Activated CD8-positive, alpha-beta T cell treated with anti-CD3 and anti-CD28 coated beads, Interleukin-2, amount 10 ng/mL, durations not matched to agents 7 days and 5 days (primary cell): ENCODE measurements at regions not wholly inside any gene's neighbourhood (a gene's known extent, or its start where the extent isn't known, plus 50 kb on each side); places are given as distances from the start of the nearest gene placed in this dataset.
"Not testable (repeated sequence)": the region's sequence is repeated elsewhere in the genome, so short reads cannot be mapped to it uniquely, and the experiment has no call there.

Source experiments
- ATAC-seq: fragments of 150-1000 bp; cut with Tn5 transposase; one replicate; pipeline ENCODE4 v1.10.0; 2021; ENCODE audit warnings: moderate library complexity
- CTCF ChIA-PET: fragments of 350-600 bp; sonication (Branson Sonifier 250); formaldehyde crosslinking; loops from one replicate; lab custom pipeline; 2021; ENCODE audit warnings: antibody characterized with exemption; lab: Charles Lee
- POLR2A ChIA-PET: fragments of 350-600 bp; sonication (Branson Sonifier 250); formaldehyde crosslinking; loops from one replicate; lab custom pipeline; 2021; ENCODE audit warnings: antibody characterized with exemption; lab: Charles Lee
- DNase-seq: peaks from one replicate; pipeline ENCODE4 v3.0.0-alpha.2; 2020
- H3K27ac Mint-ChIP-seq: one replicate; pipeline ENCODE4 v1.8.0; 2021; ENCODE audit warnings: mild to moderate bottlenecking, mixed read lengths
- H3K27me3 Mint-ChIP-seq: one replicate; pipeline ENCODE4 v1.8.0; 2021; ENCODE audit warnings: low read depth, mixed read lengths
- H3K36me3 Mint-ChIP-seq: one replicate; pipeline ENCODE4 v1.8.0; 2021; ENCODE audit warnings: low read depth, mixed read lengths
- H3K4me1 Mint-ChIP-seq: one replicate; pipeline ENCODE4 v1.8.0; 2021; ENCODE audit warnings: low read depth, mixed read lengths
- H3K4me3 Mint-ChIP-seq: one replicate; pipeline ENCODE4 v1.8.0; 2021; ENCODE audit warnings: mild to moderate bottlenecking, mixed read lengths
- H3K9me3 Mint-ChIP-seq: one replicate; pipeline ENCODE4 v1.8.0; 2022; ENCODE audit warnings: mixed read lengths; ENCODE audit not compliant: insufficient read depth

DNA sequence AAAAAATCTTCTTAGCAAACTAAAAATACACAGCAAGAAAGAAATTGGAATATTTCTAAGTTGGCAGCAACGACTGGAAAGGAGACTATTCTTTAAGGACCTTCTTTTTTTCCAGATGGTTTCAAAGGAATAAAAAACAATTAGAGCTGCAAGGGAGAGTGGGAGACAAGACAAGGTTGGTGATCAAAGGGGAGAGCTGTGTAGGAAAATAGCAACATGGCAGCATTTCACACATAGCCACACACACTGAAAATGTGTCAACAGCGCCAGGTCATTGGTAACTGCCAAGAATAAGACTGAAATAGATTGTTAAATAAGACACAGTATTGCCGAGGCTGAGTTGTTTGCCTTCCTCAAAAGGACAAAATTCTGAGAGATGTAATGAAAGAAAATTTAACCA lies 88.1 kb upstream of the TLE1 start:
- no peaks in the 10 kb centered on the region for H3K4me1 Mint-ChIP-seq
- H3K9me3 Mint-ChIP-seq, result no peaks in the 10 kb centered on the region
- ChIA-PET CTCF (no interaction called here), POLR2A (no interaction called here)
- no peak for DNase-seq
- H3K4me3 Mint-ChIP-seq, result no peak overlapping the region
- no peak overlapping the region for H3K27ac Mint-ChIP-seq
- no peaks in the 10 kb centered on the region for H3K36me3 Mint-ChIP-seq
- no peak for ATAC-seq
- no peaks in the 10 kb centered on the region for H3K27me3 Mint-ChIP-seq

DNA sequence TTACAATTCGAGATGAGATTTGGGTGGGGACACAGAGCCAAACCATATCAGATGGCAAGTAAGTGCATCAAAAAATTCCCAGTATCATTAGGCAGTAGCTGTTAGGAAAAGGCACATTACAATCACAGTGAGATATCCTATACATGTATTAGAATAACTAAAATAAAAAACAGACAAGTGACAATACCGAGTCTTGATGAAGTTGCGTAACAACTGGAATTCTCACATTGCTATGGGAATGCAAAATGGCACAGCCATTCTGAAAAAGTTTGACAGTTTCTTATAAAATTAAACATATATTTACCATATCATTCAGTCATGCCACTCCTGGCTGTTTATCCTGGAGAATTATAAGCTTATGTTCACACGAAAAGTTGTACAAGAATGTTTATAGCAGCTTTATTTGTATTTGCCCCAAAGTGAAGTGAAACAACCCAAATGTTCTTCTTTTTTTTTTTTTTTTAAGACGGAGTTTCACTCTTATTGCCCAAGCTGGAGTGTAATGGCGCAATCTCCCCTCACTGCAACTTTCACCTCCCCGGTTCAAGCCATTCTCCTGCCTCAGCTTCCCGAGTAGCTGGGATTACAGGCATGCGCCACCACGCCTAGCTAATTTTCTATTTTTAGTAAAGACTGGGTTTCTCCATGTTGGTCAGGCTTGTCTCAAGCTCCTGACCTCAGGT lies 93.1 kb upstream of the TLE1 start:
- POLR2A ChIA-PET, result no interaction called here
- H3K9me3 Mint-ChIP-seq, result no peaks in the 10 kb centered on the region
- no peak for ATAC-seq
- no peaks in the 10 kb centered on the region for H3K36me3 Mint-ChIP-seq
- no peaks in the 10 kb centered on the region for H3K27me3 Mint-ChIP-seq
- CTCF ChIA-PET, result no interaction called here
- no peaks in the 10 kb centered on the region for H3K4me1 Mint-ChIP-seq
- no peak overlapping the region for H3K27ac Mint-ChIP-seq
- no peak overlapping the region for H3K4me3 Mint-ChIP-seq
- no peak for DNase-seq

DNA sequence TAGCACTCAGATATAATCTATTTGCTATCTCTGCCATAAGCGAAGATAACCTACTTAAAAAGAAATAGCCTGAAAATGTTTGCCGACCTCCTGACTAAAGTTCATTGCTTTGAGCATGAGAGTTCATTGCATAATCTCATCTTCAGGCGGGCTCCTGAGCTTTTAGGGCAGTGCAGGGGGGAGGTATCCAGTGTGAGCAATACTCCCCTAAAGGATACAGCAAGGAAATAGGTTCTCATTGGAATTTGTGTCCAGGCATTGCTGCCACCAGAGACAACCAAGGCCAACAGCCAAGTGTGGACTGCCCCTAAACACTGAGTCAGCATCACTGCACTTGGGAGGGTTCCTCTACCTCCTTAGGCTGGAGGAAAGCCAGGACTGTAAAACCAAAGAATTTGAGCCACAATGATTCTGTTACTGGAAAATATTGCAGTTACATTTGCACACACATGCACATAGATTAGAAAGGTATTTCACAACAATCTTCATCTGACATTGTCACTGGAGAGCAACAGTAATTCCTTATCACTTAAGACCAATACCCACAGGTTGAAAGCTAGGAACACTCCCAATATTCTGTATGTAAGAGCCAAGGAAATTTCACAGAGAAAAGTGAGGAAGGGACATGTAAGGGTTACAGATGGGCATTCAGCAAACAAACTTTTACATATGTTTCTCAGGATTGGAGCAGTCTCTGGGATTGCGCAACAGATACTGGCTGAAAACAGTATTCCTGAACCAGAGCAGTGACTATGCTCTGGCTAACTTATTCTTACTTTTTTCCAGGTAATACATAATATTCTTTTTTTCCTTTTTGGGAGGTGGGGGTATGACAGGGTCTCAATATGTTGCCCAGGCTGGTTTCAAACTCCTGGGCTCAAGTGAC lies 98.6 kb upstream of the TLE1 start:
- POLR2A ChIA-PET, result no interaction called here
- H3K27me3 Mint-ChIP-seq, result no peaks in the 10 kb centered on the region

DNA sequence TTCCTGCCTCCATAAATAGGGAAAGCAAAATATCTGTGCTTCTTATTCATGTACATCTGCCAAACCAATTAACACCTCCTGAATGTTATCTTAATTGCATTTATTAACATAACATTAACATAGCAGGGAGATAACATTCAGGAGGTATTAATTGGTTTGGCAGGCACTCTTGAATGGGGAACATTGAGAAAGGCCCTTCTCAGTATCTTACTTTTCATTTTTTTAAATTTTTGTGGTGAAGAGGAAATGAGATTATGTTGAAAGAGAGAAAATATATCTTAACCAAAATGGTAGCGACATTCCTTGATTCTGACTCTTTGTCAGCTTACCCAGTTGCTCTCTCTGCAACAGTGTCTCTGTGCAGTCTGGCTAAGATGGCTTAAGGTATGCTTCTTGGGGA lies 100.4 kb upstream of the TLE1 start:
- Mint-ChIP-seq H3K27me3 (no peaks in the 10 kb centered on the region), H3K9me3 (peaks cover 4% of the 10 kb centered on the region), H3K4me1 (no peaks in the 10 kb centered on the region), H3K4me3 (no peak overlapping the region), H3K36me3 (no peaks in the 10 kb centered on the region), H3K27ac (no peak overlapping the region)
- POLR2A ChIA-PET, result no interaction called here
- ATAC-seq, result no peak
- no peak for DNase-seq
- CTCF ChIA-PET, result no interaction called here

More for the DNA sequence above, 98.6 kb upstream of the TLE1 start:
- no peaks in the 10 kb centered on the region for H3K36me3 Mint-ChIP-seq
- no peak for DNase-seq
- no peaks in the 10 kb centered on the region for H3K4me1 Mint-ChIP-seq
- H3K9me3 Mint-ChIP-seq, result peaks cover 4% of the 10 kb centered on the region
- ATAC-seq, result no peak
- CTCF ChIA-PET, result no interaction called here
- H3K27ac Mint-ChIP-seq, result no peak overlapping the region
- H3K4me3 Mint-ChIP-seq, result no peak overlapping the region

DNA sequence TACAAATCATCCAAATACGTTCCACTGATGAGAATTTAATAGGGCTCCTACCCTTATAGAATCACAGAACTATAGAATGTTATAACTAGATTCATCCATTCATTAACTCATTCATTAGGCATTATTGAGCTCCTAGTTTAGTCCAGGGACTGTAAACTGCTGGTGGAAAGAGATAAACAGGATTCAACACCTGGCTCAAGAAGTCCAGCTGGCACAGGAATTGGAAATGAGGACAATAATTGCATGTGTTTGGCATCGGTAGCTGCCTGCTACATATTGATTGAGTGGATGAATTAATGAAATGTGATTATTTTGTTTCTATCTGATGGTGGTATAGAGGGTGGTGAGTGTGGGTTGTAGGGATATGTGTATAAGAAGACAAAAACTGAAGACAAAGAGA lies 100.8 kb upstream of the TLE1 start:
- Mint-ChIP-seq H3K36me3 (no peaks in the 10 kb centered on the region), H3K4me3 (no peak overlapping the region), H3K9me3 (peaks cover 4% of the 10 kb centered on the region), H3K27me3 (no peaks in the 10 kb centered on the region), H3K4me1 (no peaks in the 10 kb centered on the region), H3K27ac (no peak overlapping the region)
- CTCF ChIA-PET, result no interaction called here
- POLR2A ChIA-PET, result no interaction called here
- no peak for ATAC-seq
- no peak for DNase-seq

DNA sequence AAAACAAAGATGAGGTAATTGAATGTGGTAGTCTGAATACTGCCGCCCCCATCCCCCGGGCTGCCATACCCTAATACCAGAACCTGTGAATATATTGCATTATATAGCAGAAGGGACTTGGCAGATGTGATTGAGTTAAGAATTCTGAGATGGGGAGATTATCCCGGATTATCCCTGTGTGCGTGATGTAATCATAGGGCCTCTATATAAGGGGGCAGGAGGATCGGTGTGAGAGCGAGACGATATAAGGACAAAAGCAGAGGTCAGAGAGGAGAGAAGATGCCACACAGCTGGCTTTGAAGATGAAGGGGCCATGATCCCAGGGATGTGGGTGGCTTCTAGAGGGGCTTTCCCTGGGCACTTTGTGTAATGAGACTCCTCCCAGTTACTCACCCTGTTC lies 101.7 kb upstream of the TLE1 start:
- Mint-ChIP-seq H3K27ac (no peak overlapping the region), H3K4me1 (no peaks in the 10 kb centered on the region), H3K9me3 (peaks cover 4% of the 10 kb centered on the region), H3K4me3 (no peak overlapping the region), H3K36me3 (no peaks in the 10 kb centered on the region), H3K27me3 (no peaks in the 10 kb centered on the region)
- no peak for DNase-seq
- ChIA-PET POLR2A (no interaction called here), CTCF (no interaction called here)
- ATAC-seq, result no peak

DNA sequence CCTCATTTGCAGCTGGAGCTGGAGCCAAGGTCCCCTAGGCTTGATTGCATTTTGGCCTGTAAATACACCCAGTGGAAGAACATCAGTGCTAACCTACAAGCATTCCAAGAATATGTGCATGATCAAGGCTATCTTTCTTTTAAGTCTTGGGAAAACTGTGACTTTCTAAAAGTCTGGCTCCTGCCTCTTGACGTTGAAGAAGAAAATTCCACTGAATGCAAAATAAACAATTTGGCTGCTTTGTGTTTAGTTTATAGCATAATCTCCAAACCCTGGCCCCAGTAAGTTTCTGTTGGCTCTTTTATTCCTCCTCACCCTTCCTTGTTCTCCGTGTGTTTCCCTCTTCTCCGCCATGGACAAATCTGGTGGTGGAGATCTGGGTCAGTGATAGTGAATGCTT lies 109.3 kb upstream of the TLE1 start:
- Mint-ChIP-seq H3K27ac (no peak overlapping the region), H3K27me3 (no peaks in the 10 kb centered on the region), H3K4me3 (no peak overlapping the region), H3K9me3 (peaks cover 3% of the 10 kb centered on the region), H3K36me3 (no peaks in the 10 kb centered on the region), H3K4me1 (no peaks in the 10 kb centered on the region)
- POLR2A ChIA-PET, result no interaction called here
- CTCF ChIA-PET, result no interaction called here
- DNase-seq (no peak), ATAC-seq (no peak)

DNA sequence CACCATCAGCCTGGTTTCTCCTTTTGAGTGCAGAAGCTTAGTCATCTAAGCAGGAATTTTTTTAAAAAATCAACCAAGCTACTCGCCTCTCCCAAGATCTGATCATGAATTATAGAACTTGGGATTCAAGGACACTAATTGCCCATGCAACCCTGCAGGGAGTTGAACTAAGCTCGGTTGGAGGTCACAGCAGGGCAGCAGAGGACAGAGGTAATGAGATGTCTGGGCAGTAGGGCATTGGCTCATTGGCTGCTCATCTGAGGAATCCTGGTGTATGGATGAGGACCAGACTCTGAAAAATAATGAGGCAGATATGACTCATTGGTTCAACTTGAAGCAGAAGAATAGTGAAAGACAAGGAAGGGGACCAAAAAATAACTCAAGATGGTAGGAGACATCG lies 111.8 kb upstream of the TLE1 start:
- CTCF ChIA-PET, result no interaction called here
- POLR2A ChIA-PET, result no interaction called here
- no peaks in the 10 kb centered on the region for H3K27me3 Mint-ChIP-seq
- H3K4me1 Mint-ChIP-seq, result no peaks in the 10 kb centered on the region
- no peaks in the 10 kb centered on the region for H3K36me3 Mint-ChIP-seq
- H3K27ac Mint-ChIP-seq, result no peak overlapping the region
- no peak for ATAC-seq
- H3K9me3 Mint-ChIP-seq, result peaks cover 7% of the 10 kb centered on the region
- H3K4me3 Mint-ChIP-seq, result no peak overlapping the region
- DNase-seq, result no peak

DNA sequence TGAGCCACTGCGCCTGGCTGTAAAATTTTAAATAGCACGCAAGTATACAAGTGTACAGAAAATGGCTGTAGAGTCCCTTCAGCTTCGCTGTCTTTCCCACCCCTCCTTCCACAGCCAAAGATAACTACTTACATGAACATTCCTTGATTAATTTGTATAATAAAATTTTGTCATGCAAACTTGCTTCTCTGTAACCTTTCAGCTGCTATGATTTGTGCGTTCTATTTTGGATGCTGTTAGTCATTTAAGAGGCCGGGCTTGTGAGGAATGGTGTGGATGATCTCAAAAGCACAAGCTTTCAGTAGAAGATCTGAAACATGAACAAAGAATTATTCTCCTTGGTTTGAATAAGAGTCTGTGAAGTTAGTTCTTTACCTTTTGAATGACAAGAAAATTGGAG lies 115.0 kb upstream of the TLE1 start:
- ChIA-PET POLR2A (no interaction called here), CTCF (no interaction called here)
- H3K36me3 Mint-ChIP-seq, result no peaks in the 10 kb centered on the region
- H3K27me3 Mint-ChIP-seq, result no peaks in the 10 kb centered on the region
- H3K9me3 Mint-ChIP-seq, result peaks cover 3% of the 10 kb centered on the region
- DNase-seq (no peak), ATAC-seq (no peak)
- no peak overlapping the region for H3K27ac Mint-ChIP-seq
- H3K4me1 Mint-ChIP-seq, result no peaks in the 10 kb centered on the region
- H3K4me3 Mint-ChIP-seq, result no peak overlapping the region

DNA sequence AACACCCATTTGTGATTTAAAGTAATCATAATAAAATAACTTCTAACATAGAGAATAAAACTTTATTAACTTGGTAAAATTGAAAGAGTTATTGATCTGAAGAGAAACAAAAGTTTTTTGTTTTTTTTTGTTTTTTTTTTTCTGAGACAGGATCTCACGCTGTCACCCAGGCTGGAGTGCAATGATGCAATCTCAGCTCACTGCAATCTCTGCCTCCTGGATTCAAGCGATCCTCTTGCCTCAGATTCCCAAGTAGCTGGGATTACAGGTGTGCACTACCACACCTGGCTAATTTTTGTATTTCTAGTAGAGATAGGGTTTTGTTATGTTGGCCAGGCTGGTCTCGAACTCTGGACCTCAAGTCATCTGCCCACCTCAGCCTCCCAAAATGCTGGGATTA lies 116.5 kb upstream of the SPATA31D4 start:
- DNase-seq, H3K27ac Mint-ChIP-seq, H3K9me3 Mint-ChIP-seq, H3K36me3 Mint-ChIP-seq, ATAC-seq, H3K4me3 Mint-ChIP-seq, H3K27me3 Mint-ChIP-seq, CTCF ChIA-PET, POLR2A ChIA-PET: not testable (repeated sequence)
- H3K4me1 Mint-ChIP-seq, result peaks cover 17% of the 10 kb centered on the region

DNA sequence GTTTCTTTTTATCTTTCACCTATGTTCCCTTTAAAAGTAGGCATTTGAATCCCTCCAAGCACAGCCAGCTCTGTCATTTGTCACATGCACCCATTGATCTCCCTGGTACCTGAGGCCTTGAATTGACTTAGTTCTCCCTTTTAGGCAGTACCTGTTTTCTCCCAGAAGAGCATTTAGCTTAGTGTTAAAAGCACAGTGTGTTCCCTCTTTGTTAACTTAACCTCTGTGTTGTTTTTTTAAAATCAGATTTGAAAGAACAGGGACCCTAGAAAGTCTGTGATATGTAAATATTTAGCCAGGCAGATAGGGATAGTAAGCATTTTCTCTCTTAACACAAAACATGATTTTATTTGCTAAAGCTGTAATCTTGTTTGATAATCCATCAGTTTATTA lies 113.8 kb upstream of the SPATA31D4 start:
- POLR2A ChIA-PET, result no interaction called here

DNA sequence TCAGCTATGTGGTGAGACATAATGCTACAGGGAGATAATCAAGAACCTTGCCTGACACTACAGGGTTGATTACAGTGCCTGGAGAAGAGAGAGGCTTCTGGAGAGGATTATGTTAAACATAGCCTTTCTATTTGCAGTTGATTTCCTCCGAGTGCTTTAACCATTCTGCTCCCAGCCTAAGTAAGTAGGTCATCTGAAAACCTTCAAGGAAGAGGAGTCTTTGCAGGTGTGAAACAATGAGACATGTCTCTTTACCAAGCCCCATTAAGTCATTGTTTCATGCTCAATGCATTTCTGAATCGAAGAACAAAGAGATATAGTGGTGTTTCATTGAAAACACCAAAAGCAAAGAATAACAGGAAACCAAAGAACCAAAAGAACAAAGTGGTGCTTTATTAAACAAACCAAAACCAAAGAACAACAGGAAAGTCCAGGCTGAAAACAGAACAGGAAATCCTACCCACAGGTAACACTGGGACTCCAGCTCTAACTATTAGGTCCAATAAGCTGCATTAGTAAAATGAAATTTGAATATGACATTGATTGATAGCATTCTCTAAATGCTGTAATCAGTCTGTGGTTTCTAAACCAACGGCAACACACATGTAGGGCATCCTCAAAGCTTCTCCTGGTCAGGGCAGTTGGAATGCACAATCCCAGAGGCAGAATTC lies 113.3 kb upstream of the SPATA31D4 start:
- H3K27ac Mint-ChIP-seq, result peak overlapping the region; percentile 72
- ATAC-seq (peak; percentile 57), DNase-seq (no peak)
- H3K27me3 Mint-ChIP-seq, result no peaks in the 10 kb centered on the region
- H3K36me3 Mint-ChIP-seq, result no peaks in the 10 kb centered on the region
- peaks cover 17% of the 10 kb centered on the region for H3K4me1 Mint-ChIP-seq
- H3K9me3 Mint-ChIP-seq, result no peaks in the 10 kb centered on the region
- H3K4me3 Mint-ChIP-seq, result no peak overlapping the region
- ChIA-PET POLR2A (no interaction called here), CTCF (no interaction called here)

More for the DNA sequence above, 113.8 kb upstream of the SPATA31D4 start:
- no peaks in the 10 kb centered on the region for H3K36me3 Mint-ChIP-seq
- H3K27ac Mint-ChIP-seq, result peak overlapping the region; percentile 72
- no peaks in the 10 kb centered on the region for H3K9me3 Mint-ChIP-seq
- H3K4me3 Mint-ChIP-seq, result no peak overlapping the region
- CTCF ChIA-PET, result no interaction called here
- no peak for ATAC-seq
- no peak for DNase-seq
- H3K4me1 Mint-ChIP-seq, result peaks cover 17% of the 10 kb centered on the region
- no peaks in the 10 kb centered on the region for H3K27me3 Mint-ChIP-seq
